ENCODE measurements at regions not wholly inside any gene's neighbourhood (a gene's known extent, or its start where the extent isn't known, plus 50 kb on each side); places are given as distances from the start of the nearest gene placed in this dataset.

GRCh38 chr9:28435456-28435855 lies 862.2 kb upstream of the C9orf72 start:
- Mint-ChIP-seq H3K27me3 (ENCODE audit: insufficient read depth, low read depth) (peaks cover 2% of the 10 kb centered on the region), H3K9me3 (no peaks in the 10 kb centered on the region), H3K4me1 (no peaks in the 10 kb centered on the region), H3K36me3 (no peaks in the 10 kb centered on the region), H3K27ac (no peak overlapping the region), H3K4me3 (no peak overlapping the region)
- H4K20me1 ChIP-seq (ENCODE audit: low read depth): no peaks in the 10 kb centered on the region
- H3K4me3 ChIP-seq: no peak overlapping the region
- no peaks in the 10 kb centered on the region for H3F3A ChIP-seq (ENCODE audit: low read depth)
- no peak overlapping the region for H3K4me2 ChIP-seq
- H3K36me3 ChIP-seq: no peaks in the 10 kb centered on the region
- no peaks in the 10 kb centered on the region for H3K27me3 ChIP-seq
- no peak overlapping the region for H3K9ac ChIP-seq
- no peak overlapping the region for H2AFZ ChIP-seq (replicated peaks)
- H3K9me3 ChIP-seq (ENCODE audit: low read depth): no peaks in the 10 kb centered on the region
- no peak for TF ChIP-seq EZH2phosphoT487 (IDR thresholded peaks at IDR 0.05)
- no peak for TF ChIP-seq CTCF (IDR thresholded peaks at IDR 0.05)
- TF ChIP-seq EZH2 (IDR thresholded peaks at IDR 0.05): no peak
- no peak for DNase-seq (ENCODE audit: low spot score)
- no peak overlapping the region for H3K27ac ChIP-seq
- no peaks in the 10 kb centered on the region for H3K4me1 ChIP-seq
- H3K79me2 ChIP-seq (ENCODE audit: low read depth): no peaks in the 10 kb centered on the region

- H3K4me3 Mint-ChIP-seq: no peak overlapping the region
Measured at GRCh38 chr9:28439688-28440087, 866.4 kb upstream of the C9orf72 start.

DNA sequence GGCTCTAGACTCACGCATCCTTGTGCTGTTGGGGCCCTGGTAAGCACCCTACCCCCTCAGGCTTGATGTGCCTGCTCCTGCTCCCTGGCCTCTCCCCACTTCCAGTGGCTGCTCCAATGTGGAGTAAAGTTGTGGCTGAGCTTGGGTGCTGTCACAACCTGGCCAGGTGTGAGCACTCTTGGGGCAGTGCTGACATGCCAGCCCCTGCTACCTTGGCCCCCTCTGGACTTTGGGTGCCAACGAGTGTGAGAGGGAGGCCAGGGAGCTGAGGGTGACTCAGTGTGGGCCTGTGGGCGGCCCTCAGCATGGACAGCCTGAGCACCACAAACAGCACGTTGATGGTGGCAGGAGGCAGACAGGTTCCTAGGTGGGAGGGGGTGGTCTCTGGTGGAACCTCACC lies 870.2 kb upstream of the C9orf72 start:
- Histone ChIP-seq H4K20me1 (ENCODE audit: low read depth) (no peaks in the 10 kb centered on the region), H3K27ac (no peak overlapping the region), H2AFZ (replicated peaks) (no peak overlapping the region), H3K4me2 (no peak overlapping the region), H3K36me3 (no peaks in the 10 kb centered on the region), H3K4me1 (peaks cover 15% of the 10 kb centered on the region), H3K9me3 (ENCODE audit: low read depth) (no peaks in the 10 kb centered on the region), H3K79me2 (ENCODE audit: low read depth) (no peaks in the 10 kb centered on the region), H3K4me3 (no peak overlapping the region), H3K9ac (no peak overlapping the region), H3K27me3 (no peaks in the 10 kb centered on the region), H3F3A (ENCODE audit: low read depth) (no peaks in the 10 kb centered on the region)
- peaks cover 2% of the 10 kb centered on the region for H3K9me3 Mint-ChIP-seq
- no peaks in the 10 kb centered on the region for H3K27me3 Mint-ChIP-seq (ENCODE audit: insufficient read depth, low read depth)
- H3K4me3 Mint-ChIP-seq: no peak overlapping the region
- TF ChIP-seq CTCF (IDR thresholded peaks at IDR 0.05): no peak
- no peak for TF ChIP-seq EZH2 (IDR thresholded peaks at IDR 0.05)
- no peak for TF ChIP-seq EZH2phosphoT487 (IDR thresholded peaks at IDR 0.05)
- H3K36me3 Mint-ChIP-seq: no peaks in the 10 kb centered on the region
- H3K27ac Mint-ChIP-seq: no peak overlapping the region
- H3K4me1 Mint-ChIP-seq: peaks cover 8% of the 10 kb centered on the region
- DNase-seq (ENCODE audit: low spot score): no peak

More at GRCh38 chr9:28439688-28440087, 866.4 kb upstream of the C9orf72 start:
- H3K79me2 ChIP-seq (ENCODE audit: low read depth): no peaks in the 10 kb centered on the region
- Mint-ChIP-seq H3K36me3 (no peaks in the 10 kb centered on the region), H3K4me1 (no peaks in the 10 kb centered on the region), H3K27me3 (ENCODE audit: insufficient read depth, low read depth) (peaks cover 2% of the 10 kb centered on the region), H3K9me3 (peaks cover 2% of the 10 kb centered on the region), H3K27ac (no peak overlapping the region)
- H4K20me1 ChIP-seq (ENCODE audit: low read depth): no peaks in the 10 kb centered on the region
- no peak overlapping the region for H2AFZ ChIP-seq (replicated peaks)
- H3K4me3 ChIP-seq: no peak overlapping the region
- no peak for DNase-seq (ENCODE audit: low spot score)
- no peaks in the 10 kb centered on the region for H3K4me1 ChIP-seq
- H3F3A ChIP-seq (ENCODE audit: low read depth): no peaks in the 10 kb centered on the region
- TF ChIP-seq CTCF (IDR thresholded peaks at IDR 0.05) (no peak), EZH2phosphoT487 (IDR thresholded peaks at IDR 0.05) (no peak), EZH2 (IDR thresholded peaks at IDR 0.05) (no peak)
- H3K9me3 ChIP-seq (ENCODE audit: low read depth): no peaks in the 10 kb centered on the region
- no peak overlapping the region for H3K9ac ChIP-seq
- H3K4me2 ChIP-seq: no peak overlapping the region
- no peaks in the 10 kb centered on the region for H3K27me3 ChIP-seq
- no peaks in the 10 kb centered on the region for H3K36me3 ChIP-seq
- no peak overlapping the region for H3K27ac ChIP-seq

Measured in neural progenitor cell (in vitro differentiated cells).